ENCODE measurements at regions not wholly inside any gene's neighbourhood (a gene's known extent, or its start where the extent isn't known, plus 50 kb on each side); places are given as distances from the start of the nearest gene placed in this dataset.

- no peak for DNase-seq (ENCODE audit: low read depth)
- no peak for TF ChIP-seq CTCF (IDR thresholded peaks at IDR 0.05; ENCODE audit: insufficient read depth, low read length)
These were observed 183.4 kb downstream of the GALR1 start for GRCh38 chr18:77433076-77433475.

GRCh38 chr18:77439888-77440287 lies 190.2 kb downstream of the GALR1 start:
- no peak overlapping the region for H3K4me3 ChIP-seq (ENCODE audit: low read depth, low read length)
- no peak for DNase-seq (ENCODE audit: low read depth)
- TF ChIP-seq CTCF (IDR thresholded peaks at IDR 0.05; ENCODE audit: insufficient read depth, low read length), result no peak

More at GRCh38 chr18:77433076-77433475, 183.4 kb downstream of the GALR1 start:
- H3K4me3 ChIP-seq (ENCODE audit: low read depth, low read length), result no peak overlapping the region

GRCh38 chr18:77442393-77442792 lies 192.7 kb downstream of the GALR1 start:
- no peak for DNase-seq (ENCODE audit: low read depth)
- no peak overlapping the region for H3K4me3 ChIP-seq (ENCODE audit: low read depth, low read length)
- no peak for TF ChIP-seq CTCF (IDR thresholded peaks at IDR 0.05; ENCODE audit: insufficient read depth, low read length)

GRCh38 chr18:77444385-77444784 lies 194.7 kb downstream of the GALR1 start:
- H3K4me3 ChIP-seq (ENCODE audit: low read depth, low read length), result no peak overlapping the region
- no peak for DNase-seq (ENCODE audit: low read depth)
- no peak for TF ChIP-seq CTCF (IDR thresholded peaks at IDR 0.05; ENCODE audit: insufficient read depth, low read length)

GRCh38 chr18:77448046-77448445 lies 198.4 kb downstream of the GALR1 start:
- no peak overlapping the region for H3K4me3 ChIP-seq (ENCODE audit: low read depth, low read length)
- DNase-seq (ENCODE audit: low read depth), result no peak
- TF ChIP-seq CTCF (IDR thresholded peaks at IDR 0.05; ENCODE audit: insufficient read depth, low read length), result no peak

- no peak for DNase-seq (ENCODE audit: low read depth)
- no peak for TF ChIP-seq CTCF (IDR thresholded peaks at IDR 0.05; ENCODE audit: insufficient read depth, low read length)
- no peak overlapping the region for H3K4me3 ChIP-seq (ENCODE audit: low read depth, low read length)
These were observed 205.4 kb downstream of the GALR1 start for GRCh38 chr18:77455004-77455403.

- no peak for TF ChIP-seq CTCF (IDR thresholded peaks at IDR 0.05; ENCODE audit: insufficient read depth, low read length)
- no peak overlapping the region for H3K4me3 ChIP-seq (ENCODE audit: low read depth, low read length)
- no peak for DNase-seq (ENCODE audit: low read depth)
These were observed 208.0 kb downstream of the GALR1 start for GRCh38 chr18:77457681-77458080.

Data from fibroblast of the aortic adventitia (primary cell).